GM12892 (cell line): ENCODE measurements at regions not wholly inside any gene's neighbourhood (a gene's known extent, or its start where the extent isn't known, plus 50 kb on each side); places are given as distances from the start of the nearest gene placed in this dataset.

Experiments
- DNase-seq: peaks from one replicate; pipeline ENCODE4 v3.0.0; 2011; ENCODE audit not compliant: insufficient read length
- FAIRE-seq: peaks from 2 replicates; lab custom pipeline; 2011; peaks lifted over from hg19 to GRCh38; lab: Jason Lieb, UNC
- POLR2A ChIP-seq: IDR thresholded peaks from 2 replicates; pipeline ENCODE4 v1.6.1; 2011; ENCODE audit warnings: low read depth, low read length, control low read depth
- POLR2AphosphoS5 ChIP-seq: IDR thresholded peaks from 2 replicates; pipeline ENCODE4 v1.6.1; 2011; ENCODE audit warnings: low read depth, low read length, control low read depth
- TAF1 ChIP-seq: IDR thresholded peaks from 2 replicates; pipeline ENCODE4 v1.6.1; 2011; ENCODE audit warnings: low read depth, mild to moderate bottlenecking, control low read depth, low read length, borderline replicate concordance

DNA sequence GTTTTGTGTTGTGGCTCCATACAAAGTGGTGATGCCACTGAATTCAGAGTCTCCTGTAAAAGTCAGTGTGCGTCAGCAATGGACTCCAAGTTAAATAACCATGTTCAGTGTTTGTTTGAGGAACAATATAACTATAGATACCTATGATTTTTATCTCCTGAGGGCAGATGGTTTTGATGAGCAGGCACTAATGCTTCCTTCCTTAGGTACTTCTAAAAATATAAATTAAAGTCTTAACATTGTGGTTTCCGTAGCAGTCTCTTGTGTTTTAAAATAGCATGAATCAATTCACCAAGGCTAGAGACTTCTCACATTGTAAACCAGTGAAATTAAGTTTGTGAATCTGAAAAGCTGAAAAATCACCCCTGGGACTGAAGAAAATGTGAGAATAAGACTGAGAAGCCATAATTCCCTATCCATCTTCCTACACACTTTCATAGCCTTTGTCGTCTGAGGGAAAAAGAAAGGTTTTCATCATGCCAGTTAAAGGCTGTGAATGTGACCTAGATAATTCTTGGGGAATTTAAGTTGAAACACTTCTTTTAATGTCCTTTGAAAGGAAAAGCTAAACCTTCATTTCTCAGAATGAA lies 1502.9 kb downstream of the CDH11 start:
- DNase-seq: no peak
- no peak for TF ChIP-seq TAF1
- no peak for TF ChIP-seq POLR2AphosphoS5
- TF ChIP-seq POLR2A: no peak
- FAIRE-seq: no peak

DNA sequence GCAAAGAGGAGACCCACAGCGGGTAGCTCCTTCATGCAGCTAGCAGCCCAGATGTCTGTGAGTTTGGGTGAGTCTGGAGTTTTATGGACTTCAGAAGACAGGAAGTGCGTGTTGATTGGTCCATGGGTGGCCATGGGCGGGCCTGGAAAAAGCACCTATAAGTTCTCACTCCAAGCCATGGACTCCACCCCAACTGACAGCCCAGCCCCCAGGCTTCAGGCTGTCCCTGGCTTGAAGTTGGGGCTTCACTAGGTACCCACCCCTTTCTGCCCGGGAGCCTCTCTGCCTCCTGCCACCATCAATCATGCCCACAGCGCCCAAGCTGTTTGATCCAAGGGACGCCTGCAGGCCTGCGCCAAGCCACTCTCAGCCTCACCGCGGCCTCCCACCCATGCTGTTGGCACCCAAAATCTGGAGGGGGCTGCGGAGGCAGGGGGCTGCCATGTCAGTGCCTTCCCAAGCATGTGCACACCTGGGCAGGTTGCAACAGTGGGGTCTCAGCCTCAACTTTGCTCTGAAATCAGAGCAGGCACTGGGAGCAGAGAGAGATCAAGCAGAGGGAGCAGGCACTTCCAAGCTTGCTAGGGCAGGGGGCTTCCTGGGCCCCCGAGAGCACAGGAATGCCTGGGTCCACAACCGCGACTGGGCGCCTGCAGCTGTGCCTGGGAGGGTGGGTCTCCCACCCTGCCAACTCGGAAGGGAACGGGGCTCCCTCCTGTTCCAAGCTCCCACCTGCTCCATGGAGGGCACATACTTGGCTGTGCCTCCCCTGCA lies 1503.7 kb downstream of the CDH11 start:
- no peak for TF ChIP-seq POLR2AphosphoS5
- no peak for TF ChIP-seq POLR2A
- no peak for TF ChIP-seq TAF1
- DNase-seq (no peak), FAIRE-seq (no peak)

DNA sequence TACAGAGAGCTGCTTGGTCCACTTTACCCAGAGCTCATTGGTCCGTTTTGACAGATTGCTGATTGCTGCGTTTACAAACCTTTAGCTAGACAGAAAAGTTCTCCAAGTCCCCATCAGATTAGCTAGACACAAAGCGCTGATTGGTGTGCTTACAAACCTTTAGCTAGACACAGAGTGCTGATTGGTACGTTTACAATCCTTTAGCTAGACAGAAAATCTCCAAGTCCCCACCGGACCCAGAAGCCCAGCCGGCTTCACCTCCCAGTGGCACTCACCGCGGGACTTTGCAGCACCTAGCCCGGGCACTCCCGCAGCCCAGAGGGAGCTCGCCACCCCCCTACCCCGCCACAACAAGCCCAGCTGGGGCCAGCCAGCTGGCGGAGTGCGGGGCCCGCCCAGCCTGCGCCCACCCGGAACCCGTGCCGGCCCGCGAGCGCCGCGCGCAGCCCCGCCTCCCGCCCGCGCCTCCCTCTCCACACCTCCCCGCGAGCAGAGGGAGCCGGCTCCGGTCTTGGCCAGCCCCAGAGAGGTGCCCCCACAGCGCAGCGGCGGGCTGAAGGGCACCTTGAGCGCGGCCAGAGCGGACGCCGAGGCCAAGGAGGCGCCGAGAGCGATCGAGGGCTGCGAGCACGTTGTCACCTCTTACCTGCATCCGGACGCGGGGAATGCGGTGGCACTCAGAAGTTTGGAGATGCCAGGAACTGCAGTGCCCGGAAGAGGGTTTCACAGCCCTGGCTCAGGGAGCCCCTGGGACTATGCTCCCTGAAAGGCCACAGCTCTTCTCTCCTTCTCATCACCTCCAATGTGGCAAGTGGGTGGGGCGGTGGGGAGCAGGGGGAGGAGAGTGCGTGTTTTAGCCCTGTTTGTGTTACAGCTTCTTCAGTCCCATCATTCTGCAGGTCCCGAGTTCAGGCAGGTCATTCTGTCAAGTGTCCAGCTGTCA lies 1504.5 kb downstream of the CDH11 start:
- FAIRE-seq (no peak), DNase-seq (no peak)
- TF ChIP-seq POLR2A (no peak), TAF1 (no peak), POLR2AphosphoS5 (no peak)

DNA sequence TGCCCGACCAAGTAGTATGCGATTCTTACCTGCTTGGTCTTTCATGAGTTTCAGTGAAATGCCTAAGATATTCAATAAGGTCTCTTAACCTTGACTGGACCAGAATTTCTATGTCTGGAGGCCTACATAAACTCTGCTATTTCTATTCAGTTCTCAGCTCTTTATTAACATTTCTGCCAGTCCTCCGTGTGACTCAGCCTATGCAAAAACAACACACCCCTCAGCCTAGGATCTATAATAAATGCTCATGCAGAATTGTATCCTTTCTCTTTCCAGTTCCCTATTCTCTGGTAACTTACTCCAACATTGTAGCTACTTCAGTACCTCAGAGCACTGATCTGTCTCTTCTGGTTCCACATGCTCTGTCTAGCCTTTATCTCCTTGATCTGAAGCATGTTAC lies 1507.4 kb downstream of the CDH11 start:
- DNase-seq (no peak), FAIRE-seq (no peak)
- no peak for TF ChIP-seq POLR2AphosphoS5
- no peak for TF ChIP-seq POLR2A
- no peak for TF ChIP-seq TAF1

DNA sequence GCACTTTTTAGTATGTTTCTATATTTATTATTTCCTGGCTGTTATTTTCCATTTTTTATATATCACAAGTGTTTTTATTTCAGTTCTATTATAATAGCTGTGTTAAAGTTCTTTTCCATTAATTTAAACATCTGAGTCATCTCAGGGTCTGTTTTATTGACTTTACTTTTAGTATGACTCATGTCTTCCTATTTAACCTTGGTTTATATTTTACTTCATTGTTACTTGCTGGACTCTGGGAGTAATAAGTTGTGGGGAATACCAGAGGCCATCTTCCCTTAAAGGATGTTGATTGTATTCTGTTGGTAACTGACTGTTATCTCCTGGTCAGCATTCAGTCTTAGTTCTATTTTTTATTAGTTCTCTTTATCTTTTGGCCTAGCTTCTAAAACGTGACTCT lies 1508.2 kb downstream of the CDH11 start:
- FAIRE-seq (no peak), DNase-seq (no peak)
- TF ChIP-seq POLR2A: no peak
- no peak for TF ChIP-seq TAF1
- no peak for TF ChIP-seq POLR2AphosphoS5

DNA sequence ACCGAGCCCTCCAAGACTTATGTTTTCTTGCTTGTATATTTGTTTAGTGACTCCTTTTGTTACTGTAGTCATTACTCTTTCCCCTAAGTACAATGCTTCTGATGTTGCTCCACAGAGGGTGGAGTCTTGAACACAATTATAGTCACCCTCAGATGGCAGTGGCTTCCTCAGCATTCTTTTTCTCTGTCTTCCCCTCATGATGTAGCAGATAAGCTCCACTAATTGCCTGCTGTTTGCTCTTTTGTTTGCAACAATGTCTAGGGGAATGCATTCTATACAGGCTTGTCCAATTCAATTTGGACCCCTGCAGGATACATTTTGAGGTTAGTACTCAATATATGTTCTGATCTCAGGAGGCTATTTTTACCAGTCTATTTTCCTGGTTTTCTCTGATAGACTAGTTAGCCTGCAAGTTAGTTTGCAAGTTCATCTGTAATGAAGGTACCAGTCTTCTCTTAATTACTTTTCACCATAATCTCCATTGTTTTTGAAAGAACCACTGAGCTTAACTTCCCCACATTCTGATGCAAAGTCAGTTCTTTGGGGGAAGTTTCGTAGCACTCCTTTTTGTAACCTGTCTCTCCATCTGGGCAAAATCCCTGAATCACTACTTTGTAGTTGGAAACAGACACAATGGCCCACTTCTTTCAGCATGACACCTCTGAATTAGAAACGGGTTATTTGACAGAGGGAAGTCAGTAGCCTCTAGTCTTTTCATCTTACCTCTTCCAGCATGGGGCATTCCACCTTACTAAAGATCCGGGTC lies 1509.2 kb downstream of the CDH11 start:
- TF ChIP-seq POLR2AphosphoS5: no peak
- TF ChIP-seq TAF1: no peak
- DNase-seq (no peak), FAIRE-seq (no peak)

DNA sequence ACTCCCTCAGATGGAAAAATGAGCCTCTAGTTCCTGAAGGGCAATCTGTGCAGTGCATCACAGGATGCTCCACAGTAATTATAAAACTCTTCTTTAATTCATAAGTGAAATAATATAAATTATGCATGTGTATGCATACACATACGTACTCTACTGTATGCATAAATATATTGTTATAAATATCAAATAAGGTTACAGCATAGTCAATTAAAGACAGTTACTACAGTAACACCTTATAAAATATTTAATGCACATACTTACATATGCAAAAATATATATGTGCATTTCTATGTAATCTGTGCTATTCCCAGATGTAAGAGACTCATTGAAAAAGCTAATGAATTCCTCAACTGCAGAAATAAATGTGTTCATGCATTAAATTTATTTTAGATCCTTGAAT lies 1515.1 kb downstream of the CDH11 start:
- no peak for TF ChIP-seq POLR2A
- DNase-seq (no peak), FAIRE-seq (no peak)

DNA sequence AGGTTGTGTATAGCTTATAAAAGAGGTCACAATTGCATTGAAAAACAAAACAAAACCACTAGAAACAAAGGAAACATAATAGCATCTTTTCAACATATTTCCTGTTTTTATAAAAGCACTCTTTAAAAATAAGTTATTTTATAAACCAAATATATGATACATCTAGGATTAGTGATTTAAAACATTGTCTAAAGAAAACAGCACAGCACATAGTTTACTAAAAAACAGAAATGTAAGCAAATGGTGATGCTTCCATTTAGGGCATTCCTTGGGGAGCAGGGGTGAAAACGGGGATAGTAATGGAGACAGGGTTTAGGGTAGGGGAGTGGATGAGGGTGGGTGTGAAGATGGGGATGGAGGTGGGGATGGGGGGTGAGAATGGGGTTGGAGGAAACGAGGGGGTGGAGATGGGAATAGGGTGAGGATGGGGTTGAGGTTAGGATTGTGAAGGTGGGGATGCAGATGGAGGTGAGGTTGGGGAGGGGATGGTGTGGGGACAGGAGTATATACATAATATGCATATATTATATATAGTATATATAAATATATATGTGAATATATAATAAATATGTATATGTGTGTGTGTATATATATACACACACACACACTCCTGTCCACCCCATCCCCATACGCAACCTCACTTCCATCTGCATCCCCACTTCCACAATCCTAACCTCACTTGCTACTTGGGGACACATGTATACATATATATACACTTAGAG lies 1519.5 kb downstream of the CDH11 start:
- no peak for FAIRE-seq
- DNase-seq: no peak

DNA sequence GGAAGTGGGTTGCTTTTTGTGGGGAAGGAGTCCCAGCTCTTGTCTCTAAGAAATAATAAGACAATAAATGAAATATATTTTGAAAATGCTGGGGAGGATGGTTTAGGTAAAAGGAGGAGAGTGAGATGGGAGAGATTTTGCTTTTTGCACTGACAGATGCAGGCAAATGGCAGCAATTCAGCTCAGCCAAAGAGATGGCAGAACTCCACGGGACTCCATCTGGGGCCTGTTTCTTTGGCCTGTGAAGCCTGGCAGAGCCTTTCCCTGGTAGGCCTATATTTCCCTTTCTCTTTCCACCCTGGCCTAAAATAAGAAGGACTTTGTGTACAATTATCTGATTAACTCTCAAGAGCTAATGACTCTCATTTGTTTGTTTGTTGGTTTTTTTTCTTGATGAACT lies 1525.1 kb downstream of the CDH11 start:
- FAIRE-seq: no peak
- no peak for TF ChIP-seq TAF1
- TF ChIP-seq POLR2A: no peak
- no peak for TF ChIP-seq POLR2AphosphoS5
- DNase-seq: no peak

More for the DNA sequence above, 1519.5 kb downstream of the CDH11 start:
- no peak for TF ChIP-seq TAF1
- no peak for TF ChIP-seq POLR2A
- no peak for TF ChIP-seq POLR2AphosphoS5

DNA sequence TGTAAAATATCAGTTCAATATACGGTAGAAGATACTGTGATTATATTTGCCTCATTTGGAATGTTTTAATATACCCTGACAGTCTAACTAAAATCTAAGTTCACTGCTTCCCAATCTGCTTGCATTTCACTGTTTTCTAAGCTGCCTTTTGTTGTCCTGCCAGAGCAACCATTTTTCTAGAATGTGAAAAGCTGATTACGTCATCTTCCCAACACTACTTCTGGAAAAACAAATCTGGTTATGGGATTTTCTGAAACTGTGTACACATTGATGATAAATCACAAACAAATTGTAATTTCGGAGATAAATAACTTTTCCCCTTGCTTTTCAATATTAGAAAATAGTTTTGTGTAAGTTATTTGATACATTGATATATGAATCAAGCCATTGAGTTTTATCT lies 1529.0 kb downstream of the CDH11 start:
- DNase-seq (no peak), FAIRE-seq (no peak)
- TF ChIP-seq TAF1 (no peak), POLR2A (no peak), POLR2AphosphoS5 (no peak)
